Endothelial cell of umbilical vein (primary cell): ENCODE measurements at regions not wholly inside any gene's neighbourhood (a gene's known extent, or its start where the extent isn't known, plus 50 kb on each side); places are given as distances from the start of the nearest gene placed in this dataset.

Experiments used
- BruUV-seq: library from RNA; stranded (reverse); fragments of 400-500 nt; replicated peaks from 2 replicates; lab custom pipeline; 2021; lab: Mats Ljungman, UMichigan
- CTCF ChIA-PET: fragments of 300-600, 350-600 bp; sonication (Branson Sonifier 250); formaldehyde crosslinking; loops from one replicate; lab custom pipeline; 2021; ENCODE audit warnings: antibody characterized with exemption, inconsistent platforms; lab: Charles Lee
- POLR2A ChIA-PET: fragments of 300-600, 350-600 bp; sonication (Branson Sonifier 250); formaldehyde crosslinking; loops from one replicate; lab custom pipeline; 2021; ENCODE audit warnings: antibody characterized with exemption, inconsistent platforms; lab: Charles Lee
- DNase-seq: peaks from one replicate; pipeline ENCODE4 v3.0.0-alpha.2; 2011; ENCODE audit warnings: low read depth, low spot score
- FAIRE-seq: peaks from 2 replicates; lab custom pipeline; 2011; peaks lifted over from hg19 to GRCh38; lab: Jason Lieb, UNC
- H2AFZ ChIP-seq: 2 replicates; pipeline ENCODE4 v1.6.0; 2012; ENCODE audit warnings: low read depth, low read length, control low read depth, inconsistent platforms
- H3K27ac ChIP-seq: 2 replicates; pipeline ENCODE4 v1.5.1; 2011; ENCODE audit warnings: low read depth, mild to moderate bottlenecking, control low read depth, low read length, moderate library complexity; ENCODE audit not compliant: insufficient read depth
- H3K27me3 ChIP-seq, 2 experiments: 2 replicates each; pipeline versions ENCODE4 v1.6.0 to v1.6.1; 2011; ENCODE audit warnings: low read length in 2 of 2, mixed read lengths in 1 of 2; ENCODE audit not compliant: control insufficient read depth in 2 of 2, insufficient read depth in 2 of 2
- H3K36me3 ChIP-seq, 2 experiments: 2 replicates in 1 of 2; 3 replicates in 1 of 2; pipeline ENCODE4 v1.5.1; 2011; ENCODE audit warnings: low read length in 2 of 2, mild to moderate bottlenecking in 1 of 2, moderate library complexity in 1 of 2; ENCODE audit not compliant: control insufficient read depth in 2 of 2, insufficient read depth in 2 of 2; ENCODE audit errors: extremely low read depth in 1 of 2
- H3K4me1 ChIP-seq: 3 replicates; pipeline ENCODE4 v1.5.1; 2011; ENCODE audit warnings: mild to moderate bottlenecking, low read length; ENCODE audit not compliant: control insufficient read depth, insufficient read depth; ENCODE audit errors: extremely low read depth
- H3K4me2 ChIP-seq: 2 replicates; pipeline ENCODE4 v1.6.1; 2011; ENCODE audit warnings: low read length, control low read depth, mixed read lengths; ENCODE audit not compliant: insufficient read depth
- H3K4me3 ChIP-seq, 3 experiments: fragments of 200-600 bp in 1 of 3; sonication (generic), shearing (Covaris generic) in 1 of 3; replicated peaks in 1 of 3; 2 replicates each; pipeline ENCODE4 v1.5.1; 2011 to 2016; ENCODE audit warnings: control low read depth in 3 of 3, low read length in 3 of 3, mild to moderate bottlenecking in 2 of 3, inconsistent platforms in 1 of 3, low read depth in 1 of 3, moderate library complexity in 1 of 3; ENCODE audit not compliant: insufficient read depth in 1 of 3
- H3K79me2 ChIP-seq: 2 replicates; pipeline ENCODE4 v1.6.0; 2012; ENCODE audit warnings: low read length, inconsistent platforms; ENCODE audit not compliant: control insufficient read depth, insufficient read depth
- H3K9ac ChIP-seq: replicated peaks from 2 replicates; pipeline ENCODE3; 2011; ENCODE audit warnings: low read length, control low read depth; ENCODE audit not compliant: insufficient read depth; ENCODE audit errors: extremely low read depth
- H3K9me1 ChIP-seq: replicated peaks from 3 replicates; pipeline ENCODE4 v1.6.0; 2011; ENCODE audit warnings: mild to moderate bottlenecking, low read length; ENCODE audit not compliant: control insufficient read depth, insufficient read depth; ENCODE audit errors: extremely low read depth
- H3K9me3 ChIP-seq: replicated peaks from 2 replicates; pipeline ENCODE4 v1.5.1; 2012; ENCODE audit warnings: low read length, inconsistent platforms; ENCODE audit not compliant: control insufficient read depth, insufficient read depth
- H4K20me1 ChIP-seq: replicated peaks from 2 replicates; pipeline ENCODE3; 2011; ENCODE audit warnings: mild to moderate bottlenecking, low read length; ENCODE audit not compliant: control insufficient read depth, insufficient read depth; ENCODE audit errors: extremely low read depth
- EZH2 ChIP-seq: IDR thresholded peaks from 2 replicates; pipeline ENCODE4 v1.6.1; 2012; ENCODE audit warnings: borderline replicate concordance, low read depth, mild to moderate bottlenecking, moderate library complexity, low read length, inconsistent platforms; ENCODE audit not compliant: severe bottlenecking
- FOS ChIP-seq: IDR thresholded peaks from 2 replicates; pipeline ENCODE4 v1.6.1; 2011; ENCODE audit warnings: mild to moderate bottlenecking, low read length, moderate library complexity, borderline replicate concordance; ENCODE audit not compliant: insufficient read depth
- GATA2 ChIP-seq: IDR thresholded peaks from 2 replicates; pipeline ENCODE4 v1.7.0; 2011; ENCODE audit warnings: low read depth, mild to moderate bottlenecking, moderate library complexity, mixed read lengths, low read length; ENCODE audit not compliant: insufficient read length, insufficient read depth
- JUN ChIP-seq: IDR thresholded peaks from 2 replicates; pipeline ENCODE4 v1.6.1; 2011; ENCODE audit warnings: borderline replicate concordance, low read depth; ENCODE audit not compliant: insufficient read length, insufficient read depth
- MYC ChIP-seq: IDR thresholded peaks from one replicate; pipeline ENCODE4 v1.6.1; 2011; ENCODE audit warnings: mild to moderate bottlenecking, low read depth, low read length
- POLR2A ChIP-seq: IDR thresholded peaks from 2 replicates; pipeline ENCODE4 v1.6.1; 2012; ENCODE audit warnings: low read depth, mild to moderate bottlenecking, control low read depth, low read length
- POLR2AphosphoS5 ChIP-seq: IDR thresholded peaks from 2 replicates; pipeline ENCODE4 v1.6.1; 2012; ENCODE audit warnings: low read depth, mild to moderate bottlenecking, control low read depth, low read length, moderate library complexity; ENCODE audit not compliant: insufficient read depth
- dilution Hi-C: fragments of 300-500 bp; cut with MboI; formaldehyde crosslinking; loops from one replicate; pipeline ENCODE4 v1.15.0; 2019; ENCODE audit warnings: low sequenced_read_pairs; ENCODE audit not compliant: extremely low pct_ligation_motif_present
- intact Hi-C: fragments of 100-400 bp; cut with micrococcal nuclease; formaldehyde crosslinking; loops from one replicate; pipeline ENCODE4 v1.10.0; 2022
- TF ChIP-seq, protein P1 (sequence below): IDR thresholded peaks from 2 replicates; pipeline ENCODE4 v1.6.1; 2011; ENCODE audit not compliant: insufficient read depth, insufficient read length
- TF ChIP-seq, protein P2 (sequence below), 2 donors: IDR thresholded peaks; 1 replicate in 1 of 2; 2 replicates in 1 of 2; pipeline ENCODE4 v1.5.1; 2011; ENCODE audit warnings: low read length in 2 of 2, mild to moderate bottlenecking in 2 of 2, moderate library complexity in 2 of 2, control low read depth in 1 of 2, inconsistent platforms in 1 of 2, low read depth in 1 of 2; ENCODE audit not compliant: insufficient read depth in 1 of 2; ENCODE audit errors: extremely low read depth in 1 of 2

DNA sequence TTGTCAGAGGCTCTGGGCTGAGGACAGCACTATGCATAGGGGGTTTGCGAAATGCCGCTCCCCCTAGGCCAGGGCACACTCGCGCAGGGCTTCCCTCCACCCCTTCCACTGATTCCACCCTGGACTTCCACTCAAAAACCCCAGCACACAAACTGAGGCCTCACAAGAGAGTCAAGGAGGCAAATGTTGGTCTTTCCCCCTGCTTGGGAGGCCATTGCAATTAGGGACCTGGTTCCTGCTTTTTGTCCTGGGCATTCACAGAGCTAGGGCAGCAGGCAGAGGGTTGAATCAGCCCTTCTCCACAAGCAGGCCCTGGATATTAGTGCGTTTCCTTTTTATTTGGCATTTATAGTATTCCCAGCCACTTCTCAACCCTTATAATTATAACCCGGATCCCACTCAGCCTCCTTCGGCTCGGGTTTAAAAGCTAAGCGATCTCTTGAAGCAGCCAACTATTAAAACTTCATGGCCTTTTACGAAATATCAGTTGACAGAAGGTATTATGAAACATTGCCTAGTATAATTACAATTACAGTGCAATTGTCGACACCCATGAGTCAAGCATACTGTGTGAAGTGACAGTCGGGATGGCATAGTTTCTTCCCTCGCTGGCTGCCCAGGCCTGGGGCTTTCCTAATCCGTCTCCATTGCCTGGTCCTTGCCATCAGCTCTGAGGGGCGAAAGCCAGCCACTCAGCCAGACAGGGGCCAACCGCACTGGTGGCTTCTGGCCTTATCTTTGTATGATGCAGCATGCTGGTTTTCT lies 285.5 kb upstream of the MAP3K1 start:
- dilution Hi-C loops (no loop called here), intact Hi-C loops (no loop called here)
- CTCF ChIA-PET = no interaction called here
- H3K9me3 ChIP-seq = no peaks in the 10 kb centered on the region
- no peak overlapping the region for H3K27ac ChIP-seq
- H3K79me2 ChIP-seq = no peaks in the 10 kb centered on the region
- peaks cover 2 to 8% of the 10 kb centered on the region in 2 experiments for H3K27me3 ChIP-seq
- DNase-seq = no peak
- no TSS peak for BruUV-seq
- no peak overlapping the region for H3K4me2 ChIP-seq
- no peak overlapping the region for H3K4me3 ChIP-seq
- FAIRE-seq = no peak
- TF ChIP-seq, protein P1, sequence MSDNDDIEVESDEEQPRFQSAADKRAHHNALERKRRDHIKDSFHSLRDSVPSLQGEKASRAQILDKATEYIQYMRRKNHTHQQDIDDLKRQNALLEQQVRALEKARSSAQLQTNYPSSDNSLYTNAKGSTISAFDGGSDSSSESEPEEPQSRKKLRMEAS = no peak
- TF ChIP-seq JUN (no peak), POLR2A (no peak), POLR2AphosphoS5 (no peak), EZH2 (no peak), MYC (no peak), GATA2 (no peak), FOS (no peak)
- TF ChIP-seq, protein P2, sequence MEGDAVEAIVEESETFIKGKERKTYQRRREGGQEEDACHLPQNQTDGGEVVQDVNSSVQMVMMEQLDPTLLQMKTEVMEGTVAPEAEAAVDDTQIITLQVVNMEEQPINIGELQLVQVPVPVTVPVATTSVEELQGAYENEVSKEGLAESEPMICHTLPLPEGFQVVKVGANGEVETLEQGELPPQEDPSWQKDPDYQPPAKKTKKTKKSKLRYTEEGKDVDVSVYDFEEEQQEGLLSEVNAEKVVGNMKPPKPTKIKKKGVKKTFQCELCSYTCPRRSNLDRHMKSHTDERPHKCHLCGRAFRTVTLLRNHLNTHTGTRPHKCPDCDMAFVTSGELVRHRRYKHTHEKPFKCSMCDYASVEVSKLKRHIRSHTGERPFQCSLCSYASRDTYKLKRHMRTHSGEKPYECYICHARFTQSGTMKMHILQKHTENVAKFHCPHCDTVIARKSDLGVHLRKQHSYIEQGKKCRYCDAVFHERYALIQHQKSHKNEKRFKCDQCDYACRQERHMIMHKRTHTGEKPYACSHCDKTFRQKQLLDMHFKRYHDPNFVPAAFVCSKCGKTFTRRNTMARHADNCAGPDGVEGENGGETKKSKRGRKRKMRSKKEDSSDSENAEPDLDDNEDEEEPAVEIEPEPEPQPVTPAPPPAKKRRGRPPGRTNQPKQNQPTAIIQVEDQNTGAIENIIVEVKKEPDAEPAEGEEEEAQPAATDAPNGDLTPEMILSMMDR (IDR thresholded peaks at IDR 0.05; ENCODE audit: extremely low read depth in 1 of 2, insufficient read depth in 1 of 2, low read depth in 1 of 2, low read length in 2 of 2) = no peak
- no peak overlapping the region for H3K9ac ChIP-seq
- no peak overlapping the region for H2AFZ ChIP-seq
- no peaks in the 10 kb centered on the region for H3K36me3 ChIP-seq
- H3K4me1 ChIP-seq = no peaks in the 10 kb centered on the region
- POLR2A ChIA-PET = no interaction called here
- no peaks in the 10 kb centered on the region for H4K20me1 ChIP-seq
- no peaks in the 10 kb centered on the region for H3K9me1 ChIP-seq
